H1 (cell line): ENCODE measurements at regions not wholly inside any gene's neighbourhood (a gene's known extent, or its start where the extent isn't known, plus 50 kb on each side); places are given as distances from the start of the nearest gene placed in this dataset.

ENCODE experiments used
- CTCF ChIA-PET: fragments of 300-600 bp; sonication (Branson Sonifier 250); formaldehyde crosslinking; loops from one replicate; lab custom pipeline; 2021; ENCODE audit not compliant: partially characterized antibody; lab: Charles Lee
- POLR2A ChIA-PET: fragments of 300-600 bp; sonication (Branson Sonifier 250); formaldehyde crosslinking; loops from one replicate; lab custom pipeline; 2021; ENCODE audit warnings: inconsistent platforms; ENCODE audit not compliant: partially characterized antibody; lab: Charles Lee
- DNase-seq, 2 experiments: peaks; one replicate each; pipeline versions ENCODE4 v3.0.0 to v3.0.0-alpha.2; 2010 to 2022; ENCODE audit warnings: low spot score in 2 of 2, low read depth in 1 of 2, mixed read lengths in 1 of 2
- FAIRE-seq: peaks from 2 replicates; lab custom pipeline; 2011; peaks lifted over from hg19 to GRCh38; lab: Jason Lieb, UNC
- H2AFZ ChIP-seq: 2 replicates; pipeline ENCODE4 v1.8.1; 2012; ENCODE audit warnings: low read length, inconsistent platforms
- H2AK5ac ChIP-seq: 2 replicates; pipeline ENCODE4 v1.6.1; 2013; ENCODE audit warnings: low read depth, low read length
- H2BK120ac ChIP-seq: replicated peaks from 2 replicates; pipeline ENCODE3; 2013; ENCODE audit warnings: low read depth, low read length, inconsistent platforms
- H2BK12ac ChIP-seq: 2 replicates; pipeline ENCODE4 v1.6.1; 2013; ENCODE audit warnings: low read depth, low read length
- H2BK15ac ChIP-seq: 2 replicates; pipeline ENCODE4 v1.6.1; 2013; ENCODE audit warnings: low read length
- H2BK20ac ChIP-seq: 2 replicates; pipeline ENCODE4 v1.6.1; 2013; ENCODE audit warnings: low read length
- H2BK5ac ChIP-seq: 2 replicates; pipeline ENCODE4 v1.6.1; 2013; ENCODE audit warnings: low read depth, low read length
- H3K14ac ChIP-seq: 2 replicates; pipeline ENCODE4 v1.6.1; 2013; ENCODE audit warnings: inconsistent platforms; ENCODE audit not compliant: insufficient read length
- H3K18ac ChIP-seq: 2 replicates; pipeline ENCODE4 v1.6.1; 2013; ENCODE audit warnings: low read length; ENCODE audit errors: extremely low read depth
- H3K23ac ChIP-seq: 2 replicates; pipeline ENCODE4 v1.6.1; 2013; ENCODE audit warnings: inconsistent platforms; ENCODE audit not compliant: insufficient read length
- H3K23me2 ChIP-seq: 2 replicates; pipeline ENCODE4 v1.6.1; 2013; ENCODE audit warnings: low read depth, low read length
- H3K27ac ChIP-seq: 2 replicates; pipeline ENCODE4 v1.6.1; 2011; ENCODE audit warnings: low read depth, low read length, inconsistent platforms
- H3K27me3 ChIP-seq, 4 experiments: replicated peaks in 1 of 4; 1 replicate in 1 of 4; 2 replicates in 3 of 4; pipeline versions ENCODE4 v1.6.1 to v1.8.1; 2011 to 2013; ENCODE audit warnings: low read length in 3 of 4, mild to moderate bottlenecking in 3 of 4, inconsistent platforms in 2 of 4, mixed read lengths in 2 of 4, moderate library complexity in 1 of 4; ENCODE audit not compliant: control insufficient read depth in 3 of 4, insufficient read depth in 3 of 4; ENCODE audit errors: extremely low read depth in 1 of 4
- H3K36me3 ChIP-seq, 4 experiments: 2 replicates each; pipeline versions ENCODE4 v1.6.1 to v1.8.1; 2011 to 2013; ENCODE audit warnings: mild to moderate bottlenecking in 4 of 4, low read length in 3 of 4, moderate library complexity in 2 of 4, control low read depth in 1 of 4, inconsistent platforms in 1 of 4; ENCODE audit not compliant: insufficient read depth in 4 of 4, control insufficient read depth in 2 of 4
- H3K4ac ChIP-seq: replicated peaks from 2 replicates; pipeline ENCODE3; 2013; ENCODE audit warnings: low read length, low read depth, mixed read lengths, inconsistent platforms; ENCODE audit not compliant: insufficient read length
- H3K4me1 ChIP-seq, 4 experiments: replicated peaks in 1 of 4; 1 replicate in 1 of 4; 2 replicates in 3 of 4; pipeline versions ENCODE4 v1.6.1 to v1.8.1; 2011 to 2013; ENCODE audit warnings: low read length in 3 of 4, inconsistent platforms in 2 of 4, mixed read lengths in 1 of 4; ENCODE audit not compliant: insufficient read depth in 4 of 4, control insufficient read depth in 3 of 4
- H3K4me2 ChIP-seq, 2 experiments: 2 replicates each; pipeline versions ENCODE4 v1.6.1 to v1.8.1; 2011 to 2013; ENCODE audit warnings: low read depth in 2 of 2, low read length in 2 of 2, control low read depth in 1 of 2, inconsistent platforms in 1 of 2, mild to moderate bottlenecking in 1 of 2; ENCODE audit not compliant: insufficient read depth in 1 of 2
- H3K4me3 ChIP-seq, 4 experiments: fragments of 200-600, 300-600 bp in 1 of 4; sonication (generic), shearing (Covaris generic), sonication (Bioruptor Twin) in 1 of 4; 2 replicates each; pipeline versions ENCODE4 v1.5.1 to v1.8.1; 2011 to 2016; ENCODE audit warnings: low read length in 4 of 4, low read depth in 3 of 4, control low read depth in 2 of 4, inconsistent platforms in 2 of 4, mild to moderate bottlenecking in 2 of 4, mixed read lengths in 1 of 4, moderate library complexity in 1 of 4; ENCODE audit not compliant: insufficient read depth in 2 of 4; ENCODE audit errors: extremely low read depth in 1 of 4
- H3K56ac ChIP-seq: replicated peaks from 2 replicates; pipeline ENCODE3; 2013; ENCODE audit warnings: low read depth, mild to moderate bottlenecking, mixed read lengths, low read length, inconsistent platforms; ENCODE audit not compliant: insufficient read length
- H3K79me1 ChIP-seq: 2 replicates; pipeline ENCODE4 v1.6.1; 2013; ENCODE audit warnings: low read depth, low read length, control low read depth
- H3K79me2 ChIP-seq, 2 experiments: 2 replicates each; pipeline versions ENCODE4 v1.6.1 to v1.8.1; 2012 to 2013; ENCODE audit warnings: low read length in 2 of 2, mild to moderate bottlenecking in 2 of 2, inconsistent platforms in 1 of 2; ENCODE audit not compliant: insufficient read depth in 2 of 2, control insufficient read depth in 1 of 2
- H3K9ac ChIP-seq, 4 experiments: replicated peaks in 1 of 4; 1 replicate in 1 of 4; 2 replicates in 3 of 4; pipeline versions ENCODE4 v1.6.1 to v1.8.1; 2011 to 2013; ENCODE audit warnings: low read depth in 3 of 4, low read length in 3 of 4, control low read depth in 2 of 4, mild to moderate bottlenecking in 2 of 4, moderate library complexity in 2 of 4, inconsistent platforms in 1 of 4; ENCODE audit errors: extremely low read depth in 1 of 4
- H3K9me3 ChIP-seq, 2 experiments: 2 replicates each; pipeline versions ENCODE4 v1.6.1 to v1.8.1; 2012 to 2013; ENCODE audit warnings: mild to moderate bottlenecking in 2 of 2, moderate library complexity in 2 of 2, control low read depth in 1 of 2, inconsistent platforms in 1 of 2, low read depth in 1 of 2, low read length in 1 of 2, mixed read lengths in 1 of 2; ENCODE audit not compliant: insufficient read depth in 2 of 2
- H4K20me1 ChIP-seq, 2 experiments: replicated peaks in 1 of 2; 2 replicates each; pipeline versions ENCODE3 to v1.8.1; 2011 to 2013; ENCODE audit warnings: inconsistent platforms in 2 of 2, low read length in 2 of 2, mild to moderate bottlenecking in 1 of 2; ENCODE audit not compliant: insufficient read depth in 2 of 2, control insufficient read depth in 1 of 2
- H4K5ac ChIP-seq: 2 replicates; pipeline ENCODE4 v1.6.1; 2013; ENCODE audit warnings: low read length, low read depth, mixed read lengths, inconsistent platforms; ENCODE audit not compliant: insufficient read length
- H4K8ac ChIP-seq: 2 replicates; pipeline ENCODE4 v1.8.0; 2013; ENCODE audit warnings: mild to moderate bottlenecking, moderate library complexity, low read length, inconsistent platforms; ENCODE audit not compliant: insufficient read depth; ENCODE audit errors: extremely low read depth
- H4K91ac ChIP-seq: replicated peaks from 2 replicates; pipeline ENCODE3; 2013; ENCODE audit warnings: low read length, mixed read lengths, inconsistent platforms; ENCODE audit not compliant: insufficient read length
- ATF2 ChIP-seq: IDR thresholded peaks from 2 replicates; pipeline ENCODE4 v1.6.1; 2012; ENCODE audit warnings: low read length, inconsistent platforms
- CBX8 ChIP-seq: fragments of 300-800, 300-1000 bp; sonication (generic); IDR thresholded peaks from 2 replicates; pipeline ENCODE4 v1.7.1; 2016; ENCODE audit warnings: low read depth, low read length, borderline replicate concordance
- RNF2 ChIP-seq: fragments of 200-900, 300-1000 bp; sonication (generic); IDR thresholded peaks from 2 replicates; pipeline ENCODE4 v1.7.1; 2016; ENCODE audit warnings: borderline replicate concordance, low read depth, mild to moderate bottlenecking, antibody characterized with exemption, low read length; ENCODE audit not compliant: poor library complexity, severe bottlenecking; ENCODE audit errors: missing control alignments
- RXRA ChIP-seq: IDR thresholded peaks from 2 replicates; pipeline ENCODE4 v1.6.1; 2011; ENCODE audit warnings: low read depth, mild to moderate bottlenecking, low read length, moderate library complexity; ENCODE audit not compliant: insufficient read depth
- SAP30 ChIP-seq: fragments of 300-600 bp; sonication (generic); IDR thresholded peaks from 2 replicates; pipeline ENCODE4 v1.7.1; 2012; ENCODE audit warnings: low read length, moderate library complexity, mild to moderate bottlenecking, inconsistent platforms; ENCODE audit not compliant: insufficient read depth, insufficient replicate concordance
- TAF7 ChIP-seq: optimal IDR thresholded peaks from 2 replicates; pipeline ENCODE3; 2011; ENCODE audit warnings: low read depth, mild to moderate bottlenecking, inconsistent platforms, low read length, moderate library complexity, borderline replicate concordance
- TBP ChIP-seq: IDR thresholded peaks from 2 replicates; pipeline ENCODE4 v1.6.1; 2011; ENCODE audit warnings: low read depth, low read length, improper control_type of control experiment
- YY1 ChIP-seq: IDR thresholded peaks from 2 replicates; pipeline ENCODE4 v1.6.1; 2011; ENCODE audit warnings: low read depth, mild to moderate bottlenecking, low read length
- WGBS, 2 experiments: shearing (Covaris generic) in 1 of 2; methylation state at CpG; one replicate each; pipeline versions ENCODE4 v1.1.6 to v1.1.7; 2013 to 2015; ENCODE audit warnings: low lambda C conversion rate in 2 of 2, mixed read lengths in 2 of 2, inconsistent platforms in 1 of 2, low coverage in 1 of 2, missing lambda C conversion rate in 1 of 2; ENCODE audit not compliant: insufficient replicate concordance in 2 of 2, insufficient coverage in 1 of 2, insufficient read length in 1 of 2; ENCODE audit errors: extremely low coverage in 1 of 2, missing lambda C conversion rate in 1 of 2; 5-methylcytosine and 5-hydroxymethylcytosine counted together
- TF ChIP-seq, protein P1 (sequence below), 3 experiments: IDR thresholded peaks; 1 replicate in 2 of 3; 2 replicates in 1 of 3; pipeline versions ENCODE4 v1.5.1 to v1.6.1; 2011; ENCODE audit warnings: low read length in 3 of 3, mild to moderate bottlenecking in 3 of 3, inconsistent platforms in 2 of 3, low read depth in 1 of 3, moderate library complexity in 1 of 3; ENCODE audit not compliant: insufficient read depth in 1 of 3; ENCODE audit errors: control extremely low read depth in 1 of 3

GRCh38 chr1:217261636-217262035, 369.3 kb downstream of the GPATCH2 start:
- POLR2A ChIA-PET: no interaction called here
- Histone ChIP-seq H3K23ac (no peak overlapping the region), H2BK120ac (no peak overlapping the region), H3K4me2 (no peak overlapping the region), H2AK5ac (no peak overlapping the region), H3K79me2 (no peaks in the 10 kb centered on the region), H3K4me3 (no peak overlapping the region), H4K8ac (no peak overlapping the region), H4K20me1 (no peaks in the 10 kb centered on the region), H3K79me1 (no peaks in the 10 kb centered on the region), H2BK15ac (no peak overlapping the region), H4K5ac (no peak overlapping the region), H3K36me3 (no peaks in the 10 kb centered on the region), H3K14ac (no peak overlapping the region), H3K4ac (no peak overlapping the region), H3K9ac (no peak overlapping the region), H3K9me3 (no peaks in the 10 kb centered on the region), H2BK20ac (no peak overlapping the region), H3K27me3 (no peaks in the 10 kb centered on the region), H3K18ac (no peak overlapping the region), H2AFZ (no peak overlapping the region), H3K27ac (no peak overlapping the region), H2BK5ac (no peak overlapping the region), H3K56ac (no peak overlapping the region), H3K4me1 (no peaks in the 10 kb centered on the region), H3K23me2 (no peaks in the 10 kb centered on the region), H2BK12ac (no peak overlapping the region), H4K91ac (no peak overlapping the region)
- FAIRE-seq (no peak), DNase-seq (no peak)
- CTCF ChIA-PET: no interaction called here
- WGBS, 2 experiments: 95% methylated on average over 2 of the region's 2 CpGs; no CpG with 5 or more reads in 1 of the 2 experiments
- no peak for TF ChIP-seq SAP30
- TF ChIP-seq, protein P1, sequence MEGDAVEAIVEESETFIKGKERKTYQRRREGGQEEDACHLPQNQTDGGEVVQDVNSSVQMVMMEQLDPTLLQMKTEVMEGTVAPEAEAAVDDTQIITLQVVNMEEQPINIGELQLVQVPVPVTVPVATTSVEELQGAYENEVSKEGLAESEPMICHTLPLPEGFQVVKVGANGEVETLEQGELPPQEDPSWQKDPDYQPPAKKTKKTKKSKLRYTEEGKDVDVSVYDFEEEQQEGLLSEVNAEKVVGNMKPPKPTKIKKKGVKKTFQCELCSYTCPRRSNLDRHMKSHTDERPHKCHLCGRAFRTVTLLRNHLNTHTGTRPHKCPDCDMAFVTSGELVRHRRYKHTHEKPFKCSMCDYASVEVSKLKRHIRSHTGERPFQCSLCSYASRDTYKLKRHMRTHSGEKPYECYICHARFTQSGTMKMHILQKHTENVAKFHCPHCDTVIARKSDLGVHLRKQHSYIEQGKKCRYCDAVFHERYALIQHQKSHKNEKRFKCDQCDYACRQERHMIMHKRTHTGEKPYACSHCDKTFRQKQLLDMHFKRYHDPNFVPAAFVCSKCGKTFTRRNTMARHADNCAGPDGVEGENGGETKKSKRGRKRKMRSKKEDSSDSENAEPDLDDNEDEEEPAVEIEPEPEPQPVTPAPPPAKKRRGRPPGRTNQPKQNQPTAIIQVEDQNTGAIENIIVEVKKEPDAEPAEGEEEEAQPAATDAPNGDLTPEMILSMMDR (IDR thresholded peaks at IDR 0.05; ENCODE audit: control extremely low read depth in 1 of 3, insufficient read depth in 1 of 3, low read depth in 1 of 3, low read length in 3 of 3): no peak
- TF ChIP-seq CBX8: no peak
- no peak for TF ChIP-seq ATF2
- TF ChIP-seq RXRA: no peak
- no peak for TF ChIP-seq YY1
- TF ChIP-seq TAF7: no peak
- TF ChIP-seq TBP: no peak
- TF ChIP-seq RNF2: no peak
